GM19043 (cell line): ENCODE measurements at regions not wholly inside any gene's neighbourhood (a gene's known extent, or its start where the extent isn't known, plus 50 kb on each side); places are given as distances from the start of the nearest gene placed in this dataset.

Experiments used
- ATAC-seq: cut with Tn5 transposase; IDR thresholded peaks from one replicate; pipeline ENCODE4 v1.9.1; 2021; ENCODE audit warnings: low read depth; ENCODE audit not compliant: unreplicated experiment

DNA sequence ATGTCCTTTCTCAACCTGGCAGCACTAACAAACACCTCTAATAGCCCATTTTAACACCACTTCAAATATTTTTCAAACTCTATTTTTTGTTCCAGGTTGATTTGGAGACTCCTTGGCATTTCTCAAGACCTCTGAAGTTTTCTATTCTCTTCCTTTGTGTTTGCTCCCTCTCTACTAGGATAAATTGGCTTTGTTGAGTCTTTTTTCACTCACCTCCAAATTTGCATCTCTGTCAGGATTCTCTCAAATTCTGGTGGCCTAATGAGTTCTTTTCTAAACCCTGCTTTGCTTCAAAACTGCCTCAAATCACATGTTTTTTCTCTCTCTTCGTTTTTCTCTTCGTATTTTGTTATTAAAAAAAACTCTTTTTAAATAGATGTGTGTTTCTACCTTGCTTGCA is 582.2 kb upstream of the ADGRL4 start:
- ATAC-seq: no peak

DNA sequence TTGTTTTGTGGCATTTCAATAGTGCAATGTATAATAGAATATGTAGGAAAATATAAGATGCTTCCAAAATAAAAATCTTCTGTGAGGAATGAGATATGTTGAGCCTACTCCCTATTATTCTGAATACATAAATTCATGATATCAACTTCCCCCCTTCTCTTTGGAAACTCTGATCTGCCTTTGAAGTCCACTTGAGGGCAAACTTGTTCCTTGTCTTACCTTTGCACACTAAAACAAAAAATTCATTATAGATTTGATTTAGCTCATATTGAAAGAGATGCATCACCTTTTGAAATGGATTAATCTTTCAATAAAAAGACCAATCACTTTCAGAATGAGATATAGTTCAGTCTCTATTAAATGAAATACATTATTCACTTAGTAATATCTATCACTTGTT is 580.7 kb upstream of the ADGRL4 start:
- ATAC-seq: no peak

DNA sequence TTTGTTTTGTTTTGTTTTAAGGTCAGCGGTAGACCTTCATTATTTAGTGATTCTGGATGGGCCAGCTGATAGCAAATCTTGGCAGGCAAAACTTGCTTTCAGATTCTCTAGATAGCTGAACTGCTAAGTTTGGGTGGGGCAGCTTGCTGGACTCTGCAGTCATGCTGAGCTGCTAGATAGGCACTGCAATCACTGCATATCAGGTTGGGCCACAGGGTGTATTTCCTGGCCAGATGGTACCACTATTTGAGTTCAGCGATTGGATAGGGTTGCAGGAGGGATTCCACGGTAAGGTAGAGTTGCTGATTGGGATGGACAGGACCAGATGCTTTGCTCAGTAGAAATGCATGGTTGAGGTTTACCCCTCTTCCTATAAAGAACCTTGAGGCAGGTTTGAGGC is 579.3 kb upstream of the ADGRL4 start:
- no peak for ATAC-seq

DNA sequence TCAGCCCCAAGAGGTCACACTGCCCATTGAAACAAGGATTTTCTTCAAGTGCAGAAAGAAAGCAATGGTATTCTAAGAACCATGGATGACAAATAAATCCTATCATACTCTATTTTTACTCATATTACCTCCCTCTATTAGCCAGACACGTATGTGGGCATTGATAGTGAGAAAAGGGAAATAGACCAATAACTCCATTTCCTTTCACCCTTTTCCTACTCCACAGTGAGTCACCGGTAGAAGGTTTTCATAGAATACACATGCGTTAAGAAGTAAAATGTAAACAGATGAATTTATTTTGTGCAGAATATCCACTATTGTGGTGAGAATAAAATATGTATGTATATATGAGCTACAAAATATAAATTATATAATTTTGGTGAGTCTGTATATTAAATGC is 568.9 kb upstream of the ADGRL4 start:
- no peak for ATAC-seq

DNA sequence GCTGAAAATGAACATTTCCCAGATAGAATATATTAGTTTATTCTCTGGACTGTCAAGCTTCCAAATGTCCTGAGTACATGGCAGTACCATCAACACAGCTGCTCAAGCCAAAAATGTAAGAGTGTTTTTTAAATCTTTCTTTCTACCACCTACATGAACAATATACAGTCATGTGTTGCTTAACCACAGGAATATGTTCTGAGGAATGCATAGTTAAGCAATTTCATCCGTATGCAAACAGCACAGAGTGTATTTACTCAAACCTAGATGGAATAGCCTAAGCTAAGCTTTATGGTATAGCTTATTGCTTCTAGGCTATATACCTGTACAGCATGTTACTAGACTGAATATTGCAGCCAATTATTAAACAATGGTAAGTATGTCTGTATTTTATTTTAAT is 561.9 kb upstream of the ADGRL4 start:
- no peak for ATAC-seq

- ATAC-seq: no peak
Measured at GRCh38 chr1:79561521-79561978, 555.0 kb upstream of the ADGRL4 start.

DNA sequence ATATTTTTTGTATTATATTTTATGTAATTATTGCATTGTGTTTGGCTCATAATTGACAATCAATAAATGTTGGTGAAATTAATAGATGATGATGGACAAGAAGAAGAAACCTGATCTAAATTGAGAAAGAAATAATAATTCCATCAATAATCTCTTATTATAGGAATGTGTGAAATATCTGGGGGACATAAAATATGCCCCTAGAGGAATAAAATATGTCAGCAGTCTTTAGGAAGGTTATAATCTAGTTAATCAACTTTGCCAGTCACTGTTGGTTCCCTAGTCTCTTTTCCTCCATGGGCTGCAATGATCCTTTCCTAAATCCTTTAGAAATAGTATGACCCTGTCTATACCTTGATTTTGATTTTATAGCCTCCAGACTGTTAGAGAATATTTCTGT is 549.7 kb upstream of the ADGRL4 start:
- ATAC-seq: no peak

DNA sequence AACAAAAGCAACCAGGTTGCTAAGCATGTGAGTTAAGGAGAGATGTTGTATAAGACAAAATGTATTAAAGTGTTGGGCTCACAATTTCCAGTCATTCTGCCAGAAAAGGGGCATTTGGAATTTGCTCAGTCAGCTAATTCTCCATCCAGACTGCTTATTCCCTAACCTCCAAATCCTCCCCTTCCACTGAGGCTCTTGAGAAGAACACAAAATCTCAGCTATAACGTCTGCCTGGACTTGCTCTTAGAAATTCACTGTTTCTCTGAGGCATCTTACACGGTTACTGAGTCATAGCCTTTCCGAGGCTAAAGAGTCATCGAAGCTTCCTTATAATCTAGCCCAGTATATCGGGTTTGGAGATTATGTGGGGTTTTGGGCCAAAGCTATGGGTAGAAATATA is 548.2 kb upstream of the ADGRL4 start:
- ATAC-seq: no peak

DNA sequence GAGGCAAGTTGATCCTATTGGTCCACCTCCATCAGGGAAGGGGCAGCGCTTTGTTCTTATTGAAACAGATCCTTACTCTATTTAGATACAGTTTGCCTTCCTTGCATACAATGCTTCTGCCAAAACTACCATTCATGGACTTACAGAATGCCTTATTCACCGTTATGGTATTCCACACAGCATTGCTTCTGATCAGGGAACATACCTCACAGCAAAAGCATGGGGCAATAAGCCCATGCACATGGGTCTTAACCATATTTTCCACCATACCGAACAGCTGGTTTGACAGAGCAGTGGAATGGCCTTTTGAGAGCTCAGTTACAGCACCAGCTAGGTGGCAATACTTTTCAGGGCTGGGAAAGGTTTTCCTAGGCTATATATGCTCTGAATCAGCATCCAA is 544.8 kb upstream of the ADGRL4 start:
- no peak for ATAC-seq

GRCh38 chr1:79550402-79550801 is 543.9 kb upstream of the ADGRL4 start:
- ATAC-seq: no peak

DNA sequence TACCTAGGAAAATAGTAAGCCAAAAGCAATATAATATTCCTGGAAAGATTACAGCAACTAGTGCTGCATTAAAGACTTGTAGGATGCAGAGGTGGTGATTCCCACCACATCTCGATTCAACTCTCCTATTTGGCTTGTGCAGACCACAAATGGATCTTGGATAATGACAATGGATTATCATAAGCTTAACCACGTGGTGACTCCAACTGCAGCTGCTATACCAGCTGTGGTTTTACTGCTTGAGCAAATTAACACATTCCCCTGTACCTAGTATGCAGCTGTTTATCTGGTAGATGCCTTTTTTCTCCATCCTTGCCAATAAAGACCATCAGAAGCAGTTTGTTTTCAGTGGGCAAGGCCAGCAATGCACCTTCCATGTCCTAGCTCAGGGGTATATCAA is 542.7 kb upstream of the ADGRL4 start:
- no peak for ATAC-seq

GRCh38 chr1:79547514-79547913 is 541.0 kb upstream of the ADGRL4 start:
- no peak for ATAC-seq

DNA sequence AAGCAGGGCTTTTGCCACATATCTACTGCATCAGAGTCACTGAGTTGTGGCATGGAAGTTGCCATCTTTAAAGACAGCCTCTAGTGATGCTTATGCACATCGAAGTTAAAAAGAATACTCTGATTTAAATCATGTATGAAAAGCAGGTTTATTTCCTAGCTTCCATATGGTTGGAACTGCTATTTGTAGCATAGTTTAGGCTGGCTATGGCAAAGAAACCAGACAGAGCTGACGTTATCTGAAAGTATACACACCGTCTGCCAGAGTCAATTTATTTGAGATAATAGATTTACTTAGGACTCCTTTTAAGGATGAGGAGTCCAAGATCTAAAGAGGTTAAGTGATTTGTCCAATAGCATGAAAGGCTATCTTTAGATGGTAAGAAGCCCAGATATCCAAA is 536.9 kb upstream of the ADGRL4 start:
- no peak for ATAC-seq

GRCh38 chr1:79539001-79539400 is 532.5 kb upstream of the ADGRL4 start:
- ATAC-seq: no peak

- no peak for ATAC-seq
Measured at GRCh38 chr1:79532555-79532954, 526.0 kb upstream of the ADGRL4 start.

GRCh38 chr1:79531790-79532189 is 525.3 kb upstream of the ADGRL4 start:
- no peak for ATAC-seq

DNA sequence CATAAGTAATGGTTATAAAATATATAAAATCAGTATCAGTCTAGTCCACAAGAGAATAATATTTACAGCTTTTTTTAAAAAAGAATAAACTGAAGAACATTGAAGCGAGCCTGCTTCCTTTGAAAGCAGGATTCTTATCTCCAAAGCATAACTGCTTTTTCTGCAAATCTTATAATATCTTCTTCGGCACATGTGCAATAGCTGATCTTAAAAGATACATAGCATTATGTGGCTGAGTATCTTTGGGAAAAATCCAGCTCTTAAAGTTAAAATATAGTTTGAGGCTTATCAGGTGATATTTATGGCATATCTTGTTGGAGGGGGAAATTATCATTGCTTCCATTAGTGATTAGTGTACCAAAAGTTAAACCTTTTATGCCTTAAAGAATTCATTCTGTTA is 523.9 kb upstream of the ADGRL4 start:
- no peak for ATAC-seq

DNA sequence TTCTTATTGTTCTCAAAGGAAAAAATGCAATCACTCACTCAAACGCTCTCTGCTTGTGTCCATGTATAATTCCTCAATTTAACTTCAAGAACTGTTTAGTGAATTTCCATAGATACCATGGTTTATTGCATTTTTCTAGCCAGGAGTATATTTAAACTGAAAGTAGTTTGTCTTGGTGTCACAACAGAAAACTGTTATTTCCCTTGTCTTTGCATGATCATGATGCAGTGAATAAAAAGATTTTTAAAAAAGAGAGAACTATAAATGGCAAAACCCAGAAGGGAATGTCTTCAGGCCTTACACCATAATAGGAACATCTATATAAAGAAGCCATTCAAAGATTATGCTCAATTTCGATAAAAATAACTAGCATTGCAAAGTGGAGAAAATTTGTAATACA is 523.5 kb upstream of the ADGRL4 start:
- ATAC-seq: no peak

- no peak for ATAC-seq
Measured at GRCh38 chr1:79524126-79524525, 517.6 kb upstream of the ADGRL4 start.

DNA sequence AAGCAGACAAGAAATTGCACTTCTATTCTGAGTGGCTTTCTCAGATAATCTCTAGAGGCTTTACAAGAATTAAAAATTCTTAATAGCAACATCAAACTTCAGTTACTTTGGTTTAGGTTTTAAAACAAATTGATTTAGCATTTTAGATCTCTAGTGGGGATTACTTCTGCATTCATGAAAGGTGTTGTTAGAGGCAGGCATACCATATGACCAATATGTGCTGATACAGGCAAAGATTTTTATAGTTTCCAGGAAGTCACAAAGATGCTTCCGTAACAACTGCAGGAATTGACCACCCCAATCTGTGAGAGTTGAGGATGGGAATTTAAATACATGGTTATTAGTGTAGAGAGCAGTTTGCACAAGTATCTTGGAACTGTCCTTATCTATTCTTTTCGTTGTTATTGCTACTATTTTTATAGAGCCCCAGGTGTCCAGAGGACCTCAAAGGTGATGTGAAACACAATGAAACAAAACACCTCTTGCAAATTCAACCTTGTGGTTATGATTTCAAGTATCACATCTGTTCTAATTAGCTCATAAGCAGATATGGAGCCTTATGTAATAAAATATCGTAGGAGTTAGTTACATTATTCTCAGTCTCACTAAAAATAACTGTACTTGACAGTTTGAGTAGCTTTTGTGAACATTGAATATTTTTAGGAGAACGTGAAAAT is 512.7 kb upstream of the ADGRL4 start:
- no peak for ATAC-seq

DNA sequence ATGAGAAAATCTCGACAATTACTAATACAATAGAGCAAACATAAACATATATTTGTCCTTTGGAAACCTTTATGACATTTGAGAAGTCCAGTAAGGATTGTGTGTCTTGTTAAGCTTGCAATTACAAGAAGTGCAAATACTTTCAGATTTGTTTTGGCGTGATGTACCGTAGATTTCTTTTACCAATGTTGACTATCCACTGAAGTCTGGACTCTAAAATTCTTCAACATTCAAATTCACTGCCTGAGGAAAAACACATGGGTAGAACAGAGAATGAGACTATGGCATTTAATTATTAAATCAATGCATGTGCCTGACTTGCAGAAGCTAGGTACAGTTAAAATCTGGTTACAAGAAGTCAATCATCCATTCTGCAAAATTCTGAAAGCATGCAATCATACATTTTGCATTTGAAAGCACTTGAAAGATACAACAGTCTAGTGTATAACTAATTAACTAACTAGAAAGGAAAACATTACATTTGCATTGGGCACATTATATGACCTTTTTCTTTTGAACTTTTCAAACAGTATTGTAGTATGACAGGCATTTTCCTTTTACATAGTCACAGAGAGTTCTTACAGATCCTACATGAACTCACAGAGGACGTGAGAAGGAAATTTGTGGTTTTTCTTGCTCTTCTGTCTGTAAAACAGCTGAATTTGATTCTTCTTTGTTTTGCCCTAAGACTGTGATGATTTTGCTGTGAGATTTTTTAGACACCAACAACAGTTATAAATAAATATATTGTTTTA is 511.1 kb upstream of the ADGRL4 start:
- no peak for ATAC-seq

DNA sequence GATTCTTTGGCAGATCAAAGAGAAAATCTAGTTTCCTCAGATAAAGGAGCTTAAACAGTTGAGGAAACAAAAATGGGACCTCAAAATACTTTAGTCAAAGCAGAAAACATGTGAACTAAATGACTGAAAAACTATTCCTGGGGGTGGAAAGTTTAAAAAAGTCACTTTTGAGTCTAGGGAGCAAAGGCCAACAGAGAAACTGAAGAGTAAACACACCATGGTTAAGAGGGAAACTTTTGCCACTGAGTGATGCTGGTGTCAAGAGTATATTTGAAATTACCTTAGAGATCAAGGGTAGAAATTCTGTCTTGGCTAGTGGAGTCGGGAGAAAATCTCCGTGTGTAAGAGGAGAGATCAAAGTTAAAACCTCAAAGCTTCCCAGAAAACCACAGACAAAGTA is 501.2 kb upstream of the ADGRL4 start:
- no peak for ATAC-seq
